Esophagus squamous epithelium (tissue), 4 donors: ENCODE measurements at regions not wholly inside any gene's neighbourhood (a gene's known extent, or its start where the extent isn't known, plus 50 kb on each side); places are given as distances from the start of the nearest gene placed in this dataset.

ENCODE experiments used
- POLR2A ChIP-seq, 4 donors: fragments of 450-650 bp; IDR thresholded peaks; one replicate each; pipeline ENCODE4 v1.6.1; 2017; ENCODE audit warnings: antibody characterized with exemption in 4 of 4, mild to moderate bottlenecking in 4 of 4, moderate library complexity in 3 of 4
- TF ChIP-seq, protein P1 (sequence below), 6 experiments: fragments of 450-650 bp in 4 of 6; fragments of 200-600 bp in 2 of 6; sonication (generic) in 2 of 6; IDR thresholded peaks; one replicate each; pipeline ENCODE4 v1.5.1; 2016 to 2019; ENCODE audit warnings: antibody characterized with exemption in 6 of 6, mild to moderate bottlenecking in 4 of 6, moderate library complexity in 4 of 6

- no peak for TF ChIP-seq POLR2A (IDR thresholded peaks at IDR 0.05)
- TF ChIP-seq, protein P1, sequence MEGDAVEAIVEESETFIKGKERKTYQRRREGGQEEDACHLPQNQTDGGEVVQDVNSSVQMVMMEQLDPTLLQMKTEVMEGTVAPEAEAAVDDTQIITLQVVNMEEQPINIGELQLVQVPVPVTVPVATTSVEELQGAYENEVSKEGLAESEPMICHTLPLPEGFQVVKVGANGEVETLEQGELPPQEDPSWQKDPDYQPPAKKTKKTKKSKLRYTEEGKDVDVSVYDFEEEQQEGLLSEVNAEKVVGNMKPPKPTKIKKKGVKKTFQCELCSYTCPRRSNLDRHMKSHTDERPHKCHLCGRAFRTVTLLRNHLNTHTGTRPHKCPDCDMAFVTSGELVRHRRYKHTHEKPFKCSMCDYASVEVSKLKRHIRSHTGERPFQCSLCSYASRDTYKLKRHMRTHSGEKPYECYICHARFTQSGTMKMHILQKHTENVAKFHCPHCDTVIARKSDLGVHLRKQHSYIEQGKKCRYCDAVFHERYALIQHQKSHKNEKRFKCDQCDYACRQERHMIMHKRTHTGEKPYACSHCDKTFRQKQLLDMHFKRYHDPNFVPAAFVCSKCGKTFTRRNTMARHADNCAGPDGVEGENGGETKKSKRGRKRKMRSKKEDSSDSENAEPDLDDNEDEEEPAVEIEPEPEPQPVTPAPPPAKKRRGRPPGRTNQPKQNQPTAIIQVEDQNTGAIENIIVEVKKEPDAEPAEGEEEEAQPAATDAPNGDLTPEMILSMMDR (IDR thresholded peaks at IDR 0.05), result no peak
These were observed 436.3 kb downstream of the PRDM2 start for GRCh38 chr1:14136152-14136763.
